Mammary epithelial cell (primary cell): ENCODE measurements at regions not wholly inside any gene's neighbourhood (a gene's known extent, or its start where the extent isn't known, plus 50 kb on each side); places are given as distances from the start of the nearest gene placed in this dataset.

Source experiments
- CTCF ChIP-seq, 2 donors: IDR thresholded peaks in 1 of 2; conservative IDR thresholded peaks in 1 of 2; 2 replicates each; pipeline ENCODE4 v1.5.1; 2011 to 2012; ENCODE audit warnings: inconsistent platforms in 2 of 2, low read length in 2 of 2, mild to moderate bottlenecking in 2 of 2, control low read depth in 1 of 2, low read depth in 1 of 2; ENCODE audit not compliant: insufficient read depth in 1 of 2; ENCODE audit errors: extremely low read depth in 1 of 2
- EZH2 ChIP-seq: IDR thresholded peaks from 2 replicates; pipeline ENCODE4 v1.6.1; 2012; ENCODE audit warnings: low read length, inconsistent platforms, borderline replicate concordance

GRCh38 chr5:159713254-159713653 lies 203.0 kb upstream of the ADRA1B start:
- TF ChIP-seq CTCF (conservative IDR thresholded peaks at IDR 0.05 in 1 of 2, IDR thresholded peaks at IDR 0.05 in 1 of 2; ENCODE audit: extremely low read depth in 1 of 2, insufficient read depth in 1 of 2, low read depth in 1 of 2, low read length in 2 of 2) = no peak
- TF ChIP-seq EZH2 = no peak
